ENCODE measurements at regions not wholly inside any gene's neighbourhood (a gene's known extent, or its start where the extent isn't known, plus 50 kb on each side); places are given as distances from the start of the nearest gene placed in this dataset.

- H3K4me3 ChIP-seq (replicated peaks in 1 of 2; ENCODE audit: low read depth in 2 of 2, low read length in 2 of 2), result no peak overlapping the region
- no peak for DNase-seq (ENCODE audit: low read depth in 2 of 2)
- no peak for TF ChIP-seq CTCF (IDR thresholded peaks at IDR 0.05; ENCODE audit: low read depth, low read length)
These were observed 269.9 kb downstream of the MEF2C start for GRCh38 chr5:88613051-88613450.

DNA sequence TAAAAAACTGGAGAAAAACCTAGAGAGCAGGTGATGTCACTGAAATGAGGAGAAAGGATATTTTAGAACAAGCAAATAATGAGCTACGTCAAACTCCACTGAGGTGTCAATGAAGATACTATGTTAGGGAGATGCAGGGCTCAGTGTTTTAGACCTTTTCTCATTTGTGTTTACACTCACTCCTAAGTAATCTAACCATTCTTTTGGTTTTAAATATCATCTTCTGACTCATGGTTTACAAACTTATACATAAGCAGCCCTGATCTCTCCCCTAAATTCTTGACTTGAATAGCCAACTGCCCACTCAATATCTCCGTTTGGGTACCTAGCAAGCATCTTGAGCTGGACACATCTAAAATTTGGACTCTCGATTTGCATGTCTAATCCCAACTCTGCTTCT is 272.4 kb downstream of the MEF2C start:
- DNase-seq (ENCODE audit: low read depth in 2 of 2), result no peak
- no peak overlapping the region for H3K4me3 ChIP-seq (replicated peaks in 1 of 2; ENCODE audit: low read depth in 2 of 2, low read length in 2 of 2)

GRCh38 chr5:88607492-88607891 is 275.5 kb downstream of the MEF2C start:
- TF ChIP-seq CTCF (IDR thresholded peaks at IDR 0.05; ENCODE audit: low read depth, low read length), result no peak
- no peak for DNase-seq (ENCODE audit: low read depth in 2 of 2)
- H3K4me3 ChIP-seq (replicated peaks in 1 of 2; ENCODE audit: low read depth in 2 of 2, low read length in 2 of 2), result no peak overlapping the region

More for the DNA sequence above, 272.4 kb downstream of the MEF2C start:
- TF ChIP-seq CTCF (IDR thresholded peaks at IDR 0.05; ENCODE audit: low read depth, low read length), result no peak

- no peak overlapping the region for H3K4me3 ChIP-seq (replicated peaks in 1 of 2; ENCODE audit: low read depth in 2 of 2, low read length in 2 of 2)
- TF ChIP-seq CTCF (IDR thresholded peaks at IDR 0.05; ENCODE audit: low read depth, low read length), result no peak
- DNase-seq (ENCODE audit: low read depth in 2 of 2), result no peak
These were observed 276.4 kb downstream of the MEF2C start for GRCh38 chr5:88606626-88607025.

- H3K4me3 ChIP-seq (replicated peaks in 1 of 2; ENCODE audit: low read depth in 2 of 2, low read length in 2 of 2), result no peak overlapping the region
- TF ChIP-seq CTCF (IDR thresholded peaks at IDR 0.05; ENCODE audit: low read depth, low read length), result no peak
- DNase-seq (ENCODE audit: low read depth in 2 of 2), result no peak
These were observed 276.8 kb downstream of the MEF2C start for GRCh38 chr5:88606173-88606572.

GRCh38 chr5:88602584-88602983 is 280.4 kb downstream of the MEF2C start:
- TF ChIP-seq CTCF (IDR thresholded peaks at IDR 0.05; ENCODE audit: low read depth, low read length), result no peak
- no peak overlapping the region for H3K4me3 ChIP-seq (replicated peaks in 1 of 2; ENCODE audit: low read depth in 2 of 2, low read length in 2 of 2)
- no peak for DNase-seq (ENCODE audit: low read depth in 2 of 2)

DNA sequence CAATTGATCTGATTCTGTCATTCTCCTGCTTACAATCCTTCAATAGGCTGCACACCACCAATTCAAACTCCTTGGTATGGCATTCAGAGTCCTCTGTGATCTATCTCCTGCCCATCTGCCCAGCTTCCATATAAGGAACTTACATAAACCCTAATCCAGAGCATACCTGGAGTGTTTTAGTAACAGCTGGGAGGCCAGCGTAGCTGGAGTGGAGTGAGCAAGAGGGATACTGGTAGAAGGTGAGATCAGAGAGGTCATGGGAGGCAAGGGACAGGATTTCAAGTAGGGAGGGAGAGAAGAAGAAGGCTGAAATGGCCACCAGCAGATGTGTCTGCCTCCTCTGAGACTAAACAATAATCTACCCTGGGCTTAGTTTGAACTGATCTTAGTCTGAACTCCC is 288.5 kb downstream of the MEF2C start:
- H3K4me3 ChIP-seq (replicated peaks in 1 of 2; ENCODE audit: low read depth in 2 of 2, low read length in 2 of 2), result no peak overlapping the region
- no peak for DNase-seq (ENCODE audit: low read depth in 2 of 2)
- TF ChIP-seq CTCF (IDR thresholded peaks at IDR 0.05; ENCODE audit: low read depth, low read length), result no peak
